CD4-positive, alpha-beta T cell treated with Interleukin-6 at 100 ng/mL for 8 hours (primary cell): ENCODE measurements at regions not wholly inside any gene's neighbourhood (a gene's known extent, or its start where the extent isn't known, plus 50 kb on each side); places are given as distances from the start of the nearest gene placed in this dataset.

Source experiments
- DNase-seq: peaks from one replicate; pipeline ENCODE4 v3.0.0-alpha.2; 2020; ENCODE audit warnings: mixed read lengths, low spot score

GRCh38 chr7:10889266-10889898 lies 84.3 kb upstream of the PHF14 start:
- DNase-seq, result peak; percentile 29

GRCh38 chr7:10908600-10908999 lies 65.1 kb upstream of the PHF14 start:
- no peak for DNase-seq

GRCh38 chr7:10910447-10910846 lies 63.2 kb upstream of the PHF14 start:
- DNase-seq, result no peak

- no peak for DNase-seq
These were observed 61.6 kb upstream of the PHF14 start for GRCh38 chr7:10912077-10912476.

- no peak for DNase-seq
These were observed 60.2 kb upstream of the PHF14 start for GRCh38 chr7:10913457-10913856.

GRCh38 chr7:10918093-10918590 lies 55.5 kb upstream of the PHF14 start:
- DNase-seq, result no peak

GRCh38 chr7:10919923-10920322 lies 53.7 kb upstream of the PHF14 start:
- DNase-seq, result no peak
